Suprapubic skin (tissue), 4 donors: ENCODE measurements at regions not wholly inside any gene's neighbourhood (a gene's known extent, or its start where the extent isn't known, plus 50 kb on each side); places are given as distances from the start of the nearest gene placed in this dataset.

ENCODE experiments used
- DNase-seq, 2 donors: peaks; one replicate each; pipeline ENCODE4 v3.0.0-alpha.2; 2019; ENCODE audit warnings: low spot score in 2 of 2
- H3K27ac ChIP-seq: fragments of 200-600 bp; sonication (generic); one replicate; pipeline ENCODE4 v1.5.1; 2019
- H3K27me3 ChIP-seq: fragments of 200-600 bp; sonication (generic); one replicate; pipeline ENCODE4 v1.5.1; 2019
- H3K36me3 ChIP-seq: fragments of 200-600 bp; sonication (generic); one replicate; pipeline ENCODE4 v1.5.1; 2019
- H3K4me1 ChIP-seq: fragments of 200-600 bp; sonication (generic); one replicate; pipeline ENCODE4 v1.5.1; 2019
- H3K4me3 ChIP-seq: fragments of 200-600 bp; sonication (generic); one replicate; pipeline ENCODE4 v1.5.1; 2019; ENCODE audit warnings: mild to moderate bottlenecking
- H3K9me3 ChIP-seq: fragments of 200-600 bp; sonication (generic); one replicate; pipeline ENCODE4 v1.5.1; 2019
- EP300 ChIP-seq: sonication (generic); formaldehyde crosslinking; IDR thresholded peaks from one replicate; pipeline ENCODE4 v1.6.1; 2017; ENCODE audit warnings: antibody characterized with exemption
- POLR2A ChIP-seq, 2 donors: fragments of 450-650 bp; IDR thresholded peaks; one replicate each; pipeline ENCODE4 v1.6.1; 2017; ENCODE audit warnings: antibody characterized with exemption in 2 of 2, mild to moderate bottlenecking in 2 of 2, moderate library complexity in 2 of 2
- POLR2AphosphoS5 ChIP-seq, 3 donors: sonication (generic); formaldehyde crosslinking; IDR thresholded peaks; one replicate each; pipeline ENCODE4 v1.6.1; 2017; ENCODE audit warnings: antibody characterized with exemption in 3 of 3
- WGBS: methylation state at CpG from one replicate; pipeline ENCODE4 v1.1.5; 2018; 5-methylcytosine and 5-hydroxymethylcytosine counted together
- TF ChIP-seq, protein P1 (sequence below), 2 donors: fragments of 200-600 bp in 1 of 2; fragments of 450-650 bp in 1 of 2; sonication (generic) in 1 of 2; IDR thresholded peaks; one replicate each; pipeline ENCODE4 v1.5.1; 2016 to 2019; ENCODE audit warnings: antibody characterized with exemption in 2 of 2, mild to moderate bottlenecking in 1 of 2, moderate library complexity in 1 of 2

DNA sequence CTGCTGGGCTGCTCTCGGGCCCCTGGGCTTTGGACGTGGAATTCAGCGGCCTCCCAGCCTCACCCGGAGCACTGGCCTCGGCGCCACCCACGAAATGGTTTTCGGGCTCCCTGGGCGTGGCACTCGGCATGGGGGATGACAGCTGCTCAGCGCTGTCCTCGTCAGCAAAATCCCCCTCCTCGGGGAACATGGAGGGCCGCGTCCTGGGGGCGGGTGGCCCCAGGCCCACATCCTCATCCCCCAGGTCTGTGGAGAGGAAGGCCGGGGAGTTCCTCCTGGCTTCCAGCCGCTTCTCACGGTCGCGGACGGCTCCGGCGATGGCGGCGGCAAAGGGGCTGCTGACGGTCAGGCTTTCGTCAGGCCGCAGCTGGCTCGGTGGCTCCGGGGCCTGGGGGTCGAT, 88.4 kb downstream of the CTTN start:
- H3K36me3 ChIP-seq: no peaks in the 10 kb centered on the region
- no peak overlapping the region for H3K27ac ChIP-seq
- H3K4me3 ChIP-seq: no peak overlapping the region
- WGBS: 88% methylated on average over 6 of the region's 32 CpGs
- no peak for DNase-seq
- H3K27me3 ChIP-seq: no peaks in the 10 kb centered on the region
- H3K4me1 ChIP-seq: no peaks in the 10 kb centered on the region
- peaks cover 5% of the 10 kb centered on the region for H3K9me3 ChIP-seq
- no peak for TF ChIP-seq POLR2AphosphoS5 (IDR thresholded peaks at IDR 0.05)
- TF ChIP-seq, protein P1, sequence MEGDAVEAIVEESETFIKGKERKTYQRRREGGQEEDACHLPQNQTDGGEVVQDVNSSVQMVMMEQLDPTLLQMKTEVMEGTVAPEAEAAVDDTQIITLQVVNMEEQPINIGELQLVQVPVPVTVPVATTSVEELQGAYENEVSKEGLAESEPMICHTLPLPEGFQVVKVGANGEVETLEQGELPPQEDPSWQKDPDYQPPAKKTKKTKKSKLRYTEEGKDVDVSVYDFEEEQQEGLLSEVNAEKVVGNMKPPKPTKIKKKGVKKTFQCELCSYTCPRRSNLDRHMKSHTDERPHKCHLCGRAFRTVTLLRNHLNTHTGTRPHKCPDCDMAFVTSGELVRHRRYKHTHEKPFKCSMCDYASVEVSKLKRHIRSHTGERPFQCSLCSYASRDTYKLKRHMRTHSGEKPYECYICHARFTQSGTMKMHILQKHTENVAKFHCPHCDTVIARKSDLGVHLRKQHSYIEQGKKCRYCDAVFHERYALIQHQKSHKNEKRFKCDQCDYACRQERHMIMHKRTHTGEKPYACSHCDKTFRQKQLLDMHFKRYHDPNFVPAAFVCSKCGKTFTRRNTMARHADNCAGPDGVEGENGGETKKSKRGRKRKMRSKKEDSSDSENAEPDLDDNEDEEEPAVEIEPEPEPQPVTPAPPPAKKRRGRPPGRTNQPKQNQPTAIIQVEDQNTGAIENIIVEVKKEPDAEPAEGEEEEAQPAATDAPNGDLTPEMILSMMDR (IDR thresholded peaks at IDR 0.05): no peak
- TF ChIP-seq POLR2A (IDR thresholded peaks at IDR 0.05): no peak
- TF ChIP-seq EP300: no peak

- DNase-seq: no peak
- Histone ChIP-seq H3K36me3 (no peaks in the 10 kb centered on the region), H3K4me3 (no peak overlapping the region), H3K9me3 (peaks cover 5% of the 10 kb centered on the region), H3K27ac (no peak overlapping the region), H3K4me1 (no peaks in the 10 kb centered on the region), H3K27me3 (no peaks in the 10 kb centered on the region)
- no peak for TF ChIP-seq POLR2A (IDR thresholded peaks at IDR 0.05)
- TF ChIP-seq, protein P1 (IDR thresholded peaks at IDR 0.05): no peak
- TF ChIP-seq POLR2AphosphoS5 (IDR thresholded peaks at IDR 0.05): no peak
- no peak for TF ChIP-seq EP300
- 96% methylated on average over 13 of the region's 25 CpGs for WGBS
Observed at GRCh38 chr11:70487160-70487559, 88.8 kb downstream of the CTTN start.

- no peak for DNase-seq
- TF ChIP-seq POLR2A (IDR thresholded peaks at IDR 0.05): no peak
- no peaks in the 10 kb centered on the region for H3K4me1 ChIP-seq
- H3K9me3 ChIP-seq: peaks cover 5% of the 10 kb centered on the region
- H3K27me3 ChIP-seq: no peaks in the 10 kb centered on the region
- no peak overlapping the region for H3K4me3 ChIP-seq
- H3K36me3 ChIP-seq: no peaks in the 10 kb centered on the region
- no peak overlapping the region for H3K27ac ChIP-seq
- WGBS: 84% methylated on average over 15 of the region's 16 CpGs
Observed at GRCh38 chr11:70487756-70488155, 89.4 kb downstream of the CTTN start.

DNA sequence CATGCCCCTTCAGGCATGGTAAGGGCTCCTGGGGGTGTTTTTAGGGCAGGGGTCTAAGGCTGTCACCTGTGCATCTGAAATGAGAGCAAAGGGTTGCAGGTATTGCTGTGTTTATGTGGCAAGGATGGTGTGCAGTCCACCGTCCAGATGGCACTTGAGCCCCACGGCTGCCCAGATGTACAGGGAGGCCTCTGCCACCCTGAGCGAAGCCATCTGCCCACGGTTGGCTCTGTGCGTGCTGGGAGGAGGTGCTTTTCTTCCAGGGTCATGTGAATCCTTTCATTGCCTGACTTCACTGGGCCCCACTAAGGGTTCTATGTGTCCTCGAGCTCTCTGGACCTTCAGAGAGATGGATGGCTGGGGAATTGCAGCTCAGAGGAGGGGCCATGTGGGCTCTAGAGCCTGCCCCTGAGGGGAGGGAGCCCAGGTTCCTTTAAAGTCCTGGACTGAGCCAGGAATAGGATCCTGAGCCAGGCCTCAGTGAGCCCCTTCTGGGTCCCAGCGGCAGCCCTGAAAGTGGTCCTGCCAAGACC, 89.9 kb downstream of the CTTN start:
- no peaks in the 10 kb centered on the region for H3K27me3 ChIP-seq
- TF ChIP-seq POLR2A (IDR thresholded peaks at IDR 0.05) (no peak), EP300 (no peak), POLR2AphosphoS5 (IDR thresholded peaks at IDR 0.05) (no peak)
- TF ChIP-seq, protein P1 (IDR thresholded peaks at IDR 0.05): no peak
- DNase-seq: no peak
- peaks cover 5% of the 10 kb centered on the region for H3K9me3 ChIP-seq
- no peaks in the 10 kb centered on the region for H3K4me1 ChIP-seq
- H3K36me3 ChIP-seq: no peaks in the 10 kb centered on the region
- H3K27ac ChIP-seq: no peak overlapping the region
- H3K4me3 ChIP-seq: no peak overlapping the region
- whole genome bisulfite sequencing: 67% methylated on average over 6 of the region's 7 CpGs

- Histone ChIP-seq H3K36me3 (no peaks in the 10 kb centered on the region), H3K27ac (no peak overlapping the region), H3K4me1 (no peaks in the 10 kb centered on the region), H3K4me3 (no peak overlapping the region), H3K9me3 (peaks cover 5% of the 10 kb centered on the region), H3K27me3 (no peaks in the 10 kb centered on the region)
- WGBS: 89% methylated on average over 6 of the region's 6 CpGs
- TF ChIP-seq POLR2A (IDR thresholded peaks at IDR 0.05) (no peak), POLR2AphosphoS5 (IDR thresholded peaks at IDR 0.05) (no peak), EP300 (no peak)
- TF ChIP-seq, protein P1 (IDR thresholded peaks at IDR 0.05): no peak
- no peak for DNase-seq
Observed at GRCh38 chr11:70489276-70489675, 90.9 kb downstream of the CTTN start.

GRCh38 chr11:70490208-70490607, 91.9 kb downstream of the CTTN start:
- TF ChIP-seq EP300: no peak
- no peak for TF ChIP-seq POLR2AphosphoS5 (IDR thresholded peaks at IDR 0.05)
- no peak for TF ChIP-seq POLR2A (IDR thresholded peaks at IDR 0.05)
- no peak for DNase-seq
- Histone ChIP-seq H3K27me3 (no peaks in the 10 kb centered on the region), H3K4me1 (no peaks in the 10 kb centered on the region), H3K4me3 (no peak overlapping the region), H3K36me3 (no peaks in the 10 kb centered on the region), H3K9me3 (peaks cover 5% of the 10 kb centered on the region), H3K27ac (no peak overlapping the region)
- 94% methylated on average over 10 of the region's 13 CpGs for WGBS
